T-helper 1 cell (primary cell): ENCODE measurements at regions not wholly inside any gene's neighbourhood (a gene's known extent, or its start where the extent isn't known, plus 50 kb on each side); places are given as distances from the start of the nearest gene placed in this dataset.
"Not testable (repeated sequence)": the region's sequence is repeated elsewhere in the genome, so short reads cannot be mapped to it uniquely, and the experiment has no call there.

Experiments used
- DNase-seq, 5 donors: peaks; one replicate each; pipeline ENCODE4 v3.0.0-alpha.2; 2012 to 2020

- no peak for DNase-seq
These were observed 550.6 kb downstream of the GLRX3 start for GRCh38 chr10:130686689-130687300.

- no peak for DNase-seq
These were observed 551.4 kb downstream of the GLRX3 start for GRCh38 chr10:130687566-130687965.

DNA sequence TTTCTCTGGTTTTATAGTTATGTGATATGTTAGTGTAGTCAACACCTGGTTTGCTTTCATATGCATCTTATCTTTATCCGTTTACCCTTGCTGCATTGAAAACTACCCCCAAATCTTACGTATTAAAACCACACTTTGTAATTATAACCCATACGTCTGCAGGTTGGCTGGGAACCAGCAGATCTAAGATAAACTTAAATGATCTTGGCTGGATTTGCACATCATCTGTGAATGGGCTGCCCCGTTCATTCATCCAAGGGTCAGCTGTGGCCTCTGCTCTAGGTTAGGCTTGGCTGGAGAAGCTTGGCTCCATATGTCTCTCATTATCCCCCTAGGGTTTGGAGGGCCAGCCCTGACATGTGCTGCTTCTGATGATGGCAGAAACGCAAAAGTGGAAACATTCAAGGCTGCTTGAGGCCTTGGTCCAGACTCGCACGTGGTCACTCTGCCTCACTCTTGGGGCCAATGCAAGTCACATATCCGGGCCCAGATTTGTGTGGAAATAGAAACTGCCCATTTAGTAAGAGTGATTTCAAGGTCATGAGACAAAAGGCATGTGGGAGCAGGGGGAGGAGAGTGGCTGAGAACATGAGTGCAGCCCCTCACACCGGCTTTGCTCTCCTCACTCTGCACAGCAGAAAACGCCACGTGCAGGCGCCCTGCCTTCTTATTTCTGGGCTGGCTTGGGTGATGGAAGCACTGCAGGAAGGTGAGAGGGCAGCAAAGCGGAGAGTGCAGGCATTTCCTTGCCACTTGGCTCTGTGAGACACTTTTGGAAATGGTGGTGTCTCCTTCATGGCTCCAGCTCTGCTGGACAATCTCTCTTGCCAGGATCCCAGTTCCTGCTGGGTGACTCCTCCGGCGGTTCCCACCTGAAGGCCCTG, 553.8 kb downstream of the GLRX3 start:
- DNase-seq, result no peak

- no peak for DNase-seq
These were observed 555.6 kb downstream of the GLRX3 start for GRCh38 chr10:130691776-130692175.

- DNase-seq, result no peak
These were observed 560.7 kb downstream of the GLRX3 start for GRCh38 chr10:130696870-130697269.

- no peak for DNase-seq
These were observed 571.3 kb downstream of the GLRX3 start for GRCh38 chr10:130707389-130707979.

GRCh38 chr10:130708465-130709070, 572.4 kb downstream of the GLRX3 start:
- DNase-seq, result no peak

GRCh38 chr10:130709415-130709814, 573.2 kb downstream of the GLRX3 start:
- no peak for DNase-seq

GRCh38 chr10:130711072-130711471, 574.9 kb downstream of the GLRX3 start:
- no peak for DNase-seq

DNA sequence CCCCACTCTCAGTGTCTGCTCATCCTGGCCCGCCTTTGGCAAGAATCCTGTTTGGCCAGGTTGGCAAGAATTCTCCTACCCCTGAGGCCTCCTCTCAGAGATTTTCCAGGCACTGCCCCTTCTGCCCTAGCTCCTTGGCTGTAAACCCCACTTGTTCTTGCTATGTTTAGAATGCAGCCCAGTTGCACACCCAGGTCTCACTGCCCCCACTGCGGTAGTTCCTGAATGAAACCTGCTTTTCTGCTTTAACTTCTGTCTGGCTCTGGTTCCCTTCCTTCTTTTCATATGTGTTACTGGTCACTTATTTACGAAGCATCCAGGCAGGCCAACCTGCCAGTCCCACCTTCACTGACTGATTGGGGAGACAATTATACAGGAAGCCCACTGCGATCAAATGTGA, 576.9 kb downstream of the GLRX3 start:
- no peak for DNase-seq

- no peak for DNase-seq
These were observed 577.5 kb downstream of the GLRX3 start for GRCh38 chr10:130713731-130714130.

DNA sequence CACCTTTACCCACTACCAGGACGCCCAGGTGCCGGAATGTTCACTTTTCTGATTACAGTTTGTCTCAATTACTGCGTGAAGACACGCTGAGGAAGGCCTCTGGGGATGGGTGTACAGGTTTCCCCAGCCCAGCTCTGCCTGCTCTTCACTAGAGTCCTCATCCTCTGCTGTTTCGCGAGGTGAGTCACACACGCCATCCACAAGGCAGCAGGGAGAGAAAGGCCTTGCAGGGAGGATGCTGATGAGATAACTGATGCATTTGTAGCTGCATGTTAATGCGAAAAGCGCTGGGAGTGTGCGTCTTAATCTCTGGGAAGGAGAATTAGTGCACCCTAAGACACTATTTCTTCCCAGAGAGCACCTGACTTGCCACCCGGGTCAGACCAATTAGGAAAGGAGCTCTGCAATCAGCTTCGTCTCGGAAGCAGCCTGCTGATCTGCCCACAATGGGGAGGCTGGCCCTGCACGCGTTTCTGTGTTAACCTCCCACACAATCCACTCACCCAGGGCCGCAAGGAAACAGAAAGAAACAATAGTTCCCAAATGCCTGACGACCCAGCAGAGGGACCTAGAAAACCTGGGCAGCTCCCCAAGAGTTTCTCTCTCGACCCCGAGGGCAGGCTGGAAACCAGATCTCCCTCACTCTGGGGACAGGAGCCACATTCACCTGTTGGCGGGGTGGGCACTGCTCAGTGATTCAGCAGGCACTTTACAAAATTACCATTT, 578.7 kb downstream of the GLRX3 start:
- no peak for DNase-seq

- no peak for DNase-seq
These were observed 579.8 kb downstream of the GLRX3 start for GRCh38 chr10:130715686-130716670.

DNA sequence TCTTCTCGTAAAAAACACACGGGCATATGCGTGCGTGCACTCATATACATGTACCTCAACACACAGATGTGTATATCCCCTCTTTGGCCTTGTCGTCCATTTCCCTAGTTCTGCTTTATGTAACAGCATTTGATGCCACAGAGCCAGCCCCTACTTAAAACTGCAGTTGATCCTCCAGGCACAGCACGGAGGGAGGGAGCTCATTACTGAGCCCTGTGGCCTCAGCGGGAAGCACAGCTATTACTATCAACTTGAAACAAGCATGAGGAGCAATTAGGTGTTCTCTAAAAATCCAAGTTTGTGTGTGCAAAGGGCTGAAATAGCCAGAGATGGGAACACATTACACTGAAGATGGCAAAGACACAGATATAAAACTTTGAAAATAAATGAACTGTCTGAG, 580.9 kb downstream of the GLRX3 start:
- DNase-seq, result no peak

DNA sequence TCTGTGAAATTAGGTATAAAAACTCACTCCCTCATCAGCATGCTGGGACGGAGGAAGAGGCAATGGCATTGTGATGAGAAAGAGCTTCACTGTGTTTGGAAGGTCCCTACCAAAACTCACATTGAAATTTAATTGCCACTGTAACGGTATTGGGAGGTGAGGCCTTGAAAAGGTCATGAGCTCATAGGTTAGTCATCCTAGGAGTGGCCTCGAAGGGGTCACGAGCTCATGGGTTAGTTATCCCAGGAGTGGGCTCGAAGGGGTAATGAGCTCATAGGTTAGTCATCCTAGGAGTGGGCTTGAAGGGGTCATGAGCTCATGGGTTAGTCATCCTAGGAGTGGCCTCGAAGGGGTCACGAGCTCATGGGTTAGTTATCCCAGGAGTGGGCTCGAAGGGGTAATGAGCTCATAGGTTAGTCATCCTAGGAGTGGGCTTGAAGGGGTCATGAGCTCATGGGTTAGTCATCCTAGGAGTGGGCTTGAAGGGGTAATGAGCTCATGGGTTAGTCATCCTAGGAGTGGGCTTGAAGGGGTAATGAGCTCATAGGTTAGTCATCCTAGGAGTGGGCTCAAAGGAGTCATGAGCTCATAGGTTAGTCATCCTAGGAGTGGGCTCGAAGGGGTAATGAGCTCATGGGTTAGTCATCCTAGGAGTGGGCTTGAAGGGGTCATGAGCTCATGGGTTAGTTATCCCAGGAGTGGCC, 582.7 kb downstream of the GLRX3 start:
- DNase-seq, result not testable (repeated sequence)

GRCh38 chr10:130719448-130719752, 583.2 kb downstream of the GLRX3 start:
- no peak for DNase-seq

DNA sequence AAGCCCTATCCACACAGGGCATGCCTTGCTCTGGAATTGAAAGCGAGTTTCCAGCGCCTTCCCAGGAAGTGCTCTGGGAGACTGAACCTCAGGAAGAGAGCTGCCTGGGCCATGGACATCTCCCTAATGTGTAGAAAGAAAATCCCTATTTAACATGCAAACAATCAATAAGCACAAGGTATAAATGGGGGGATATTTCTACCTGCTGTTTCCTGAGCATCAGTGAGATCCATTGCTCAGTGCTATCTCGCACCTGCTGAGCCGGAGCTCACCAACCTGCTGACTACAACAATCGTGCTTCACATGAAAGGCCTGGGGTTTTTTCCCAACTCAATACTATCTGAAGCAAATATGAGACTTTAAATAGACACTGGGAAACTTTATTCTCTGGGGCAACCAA, 584.0 kb downstream of the GLRX3 start:
- DNase-seq, result no peak

GRCh38 chr10:130721971-130722370, 585.8 kb downstream of the GLRX3 start:
- no peak for DNase-seq

DNA sequence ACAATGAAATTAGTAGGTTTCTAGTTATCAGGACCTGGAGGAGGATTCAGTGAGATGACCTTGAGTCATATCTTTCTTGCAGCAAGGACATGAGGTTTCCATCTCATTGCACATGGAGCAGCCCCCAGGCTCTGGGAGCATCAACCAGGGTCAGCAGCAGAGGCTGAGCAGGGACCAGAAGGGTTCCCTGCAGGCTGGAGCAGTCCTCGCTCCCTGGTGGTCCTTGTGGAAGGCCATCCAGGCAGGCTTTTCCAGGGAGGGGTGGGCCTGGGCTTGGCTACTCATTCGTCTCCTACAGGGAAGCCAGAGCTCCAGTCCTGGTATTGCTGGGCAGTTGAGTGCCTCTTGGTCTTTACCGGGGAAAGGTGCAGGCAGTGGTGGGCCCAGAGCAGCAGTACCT, 587.5 kb downstream of the GLRX3 start:
- DNase-seq, result no peak

DNA sequence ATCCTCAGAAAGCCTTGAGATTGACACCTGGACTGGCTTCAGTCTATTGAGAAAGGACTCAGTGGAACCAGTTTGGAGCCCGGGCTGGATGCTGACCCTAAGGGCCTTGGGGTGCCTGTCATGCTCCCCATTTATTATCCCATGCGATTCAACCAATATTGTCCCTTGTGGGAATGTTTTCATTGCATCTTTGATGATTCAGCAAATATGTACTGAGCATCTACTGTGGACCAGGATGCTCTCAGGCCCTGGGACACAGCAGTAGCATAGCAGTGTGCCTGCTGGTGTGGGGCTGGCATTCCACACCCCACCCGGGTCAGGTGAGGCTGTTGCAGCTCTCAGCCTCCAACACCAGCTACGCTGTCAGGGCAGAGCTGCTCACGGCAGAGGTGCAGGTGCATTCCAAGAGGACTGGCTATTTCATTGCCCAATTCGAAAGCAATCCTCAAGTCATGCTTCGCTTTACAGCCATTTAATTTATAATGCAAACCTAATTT, 586.0 kb downstream of the TCERG1L start:
- DNase-seq, result no peak
